ENCODE measurements at regions not wholly inside any gene's neighbourhood (a gene's known extent, or its start where the extent isn't known, plus 50 kb on each side); places are given as distances from the start of the nearest gene placed in this dataset.

DNA sequence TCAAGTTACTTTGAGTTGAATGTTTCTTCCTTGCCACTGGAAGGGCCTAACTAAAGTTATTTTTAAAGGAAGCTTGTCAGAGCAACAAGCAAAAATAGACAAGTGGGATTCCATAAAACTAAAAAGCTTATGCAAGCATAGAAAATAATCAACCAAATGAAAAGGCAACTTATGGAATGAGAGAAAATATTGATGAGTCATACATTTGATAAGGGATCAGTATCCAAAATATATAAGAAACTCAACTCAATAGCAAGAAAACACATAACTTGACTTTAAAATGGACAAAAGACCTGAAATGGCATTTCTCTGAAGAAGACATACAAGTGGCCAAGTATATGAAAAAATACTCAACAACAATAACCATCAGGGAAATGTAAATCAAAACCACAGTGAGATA lies 264.5 kb upstream of the UBASH3B start:
- Histone ChIP-seq H2AFZ (replicated peaks; ENCODE audit: low read length, poor library complexity) (no peak overlapping the region), H4K5ac (ENCODE audit: low read depth, low read length) (no peak overlapping the region), H4K20me1 (ENCODE audit: insufficient read depth, low read length) (no peaks in the 10 kb centered on the region), H3K4me2 (ENCODE audit: low read depth, low read length) (no peak overlapping the region), H3K4me1 (ENCODE audit: control insufficient read depth, insufficient read depth, low read length) (no peaks in the 10 kb centered on the region), H2BK20ac (ENCODE audit: low read depth, low read length) (no peak overlapping the region), H3K4ac (ENCODE audit: low read depth, low read length) (no peak overlapping the region), H3K36me3 (ENCODE audit: control insufficient read depth, insufficient read depth, low read length) (no peaks in the 10 kb centered on the region), H2BK5ac (ENCODE audit: low read depth, low read length, poor library complexity, severe bottlenecking) (no peak overlapping the region), H2BK15ac (ENCODE audit: low read depth, low read length) (no peak overlapping the region), H3K9ac (ENCODE audit: low read depth, low read length) (no peak overlapping the region), H2AK5ac (ENCODE audit: low read depth, low read length) (no peak overlapping the region), H3K56ac (ENCODE audit: extremely low read depth, insufficient read depth, low read length) (no peak overlapping the region), H3K9me1 (ENCODE audit: insufficient read depth, low read length) (no peaks in the 10 kb centered on the region), H2BK120ac (ENCODE audit: low read depth, low read length) (no peak overlapping the region), H4K91ac (ENCODE audit: insufficient read depth, low read depth, low read length) (no peak overlapping the region), H3K18ac (ENCODE audit: low read depth, low read length) (no peak overlapping the region), H3K9me3 (ENCODE audit: control insufficient read depth, insufficient read depth, low read length) (0 out of 2 replicates have a peak, but pooled peaks cover 1% of the 10 kb centered on the region), H3K4me3 (ENCODE audit: insufficient read depth, low read depth, low read length) (no peak overlapping the region), H3K27me3 (ENCODE audit: control insufficient read depth, insufficient read depth, low read length) (no peaks in the 10 kb centered on the region; the same call in 1 of the 2 replicates), H3K14ac (replicated peaks; ENCODE audit: low read depth, low read length) (no peak overlapping the region), H4K8ac (ENCODE audit: low read depth in 2 of 2, low read length in 2 of 2) (no peak overlapping the region), H3K23ac (ENCODE audit: low read depth, low read length) (no peak overlapping the region), H3K79me1 (ENCODE audit: low read depth in 1 of 2, low read length in 2 of 2) (no peaks in the 10 kb centered on the region), H3K27ac (ENCODE audit: insufficient read depth, low read length) (no peak overlapping the region), H2AK9ac (replicated peaks; ENCODE audit: low read depth, low read length, poor library complexity) (no peak overlapping the region)
- ATAC-seq (ENCODE audit: low read depth) = no peak
- ChIA-PET CTCF (interaction anchor here (1.4 kb wide), 1 partner anchor 14 kb away, joined by 7 read pairs; no protein-coding TSS in a partner anchor), POLR2A (ENCODE audit: unreplicated experiment) (no interaction called here)
- TF ChIP-seq MAFK (IDR thresholded peaks at IDR 0.05; ENCODE audit: low read depth, low read length) = peak; percentile 45
- TF ChIP-seq RAD21 (IDR thresholded peaks at IDR 0.05; ENCODE audit: low read length) = no peak
- no peak for TF ChIP-seq RCOR1 (IDR thresholded peaks at IDR 0.05; ENCODE audit: insufficient replicate concordance, low read length)
- TF ChIP-seq CHD1 (IDR thresholded peaks at IDR 0.05; ENCODE audit: low read depth, low read length) = no peak
- TF ChIP-seq, protein P1, sequence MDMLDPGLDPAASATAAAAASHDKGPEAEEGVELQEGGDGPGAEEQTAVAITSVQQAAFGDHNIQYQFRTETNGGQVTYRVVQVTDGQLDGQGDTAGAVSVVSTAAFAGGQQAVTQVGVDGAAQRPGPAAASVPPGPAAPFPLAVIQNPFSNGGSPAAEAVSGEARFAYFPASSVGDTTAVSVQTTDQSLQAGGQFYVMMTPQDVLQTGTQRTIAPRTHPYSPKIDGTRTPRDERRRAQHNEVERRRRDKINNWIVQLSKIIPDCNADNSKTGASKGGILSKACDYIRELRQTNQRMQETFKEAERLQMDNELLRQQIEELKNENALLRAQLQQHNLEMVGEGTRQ (IDR thresholded peaks at IDR 0.05; ENCODE audit: low read depth, low read length) = no peak
- TF ChIP-seq SMC3 (IDR thresholded peaks at IDR 0.05; ENCODE audit: low read depth, low read length) = no peak
- no peak for TF ChIP-seq FOS (IDR thresholded peaks at IDR 0.05; ENCODE audit: low read depth, low read length)
- no peak for TF ChIP-seq RFX5 (IDR thresholded peaks at IDR 0.05; ENCODE audit: low read depth, low read length)
- TF ChIP-seq NFE2L2 (IDR thresholded peaks at IDR 0.05; ENCODE audit: low read depth, low read length) = peak; percentile 38; the same call in 1 of the 2 replicates
- TF ChIP-seq CEBPB (IDR thresholded peaks at IDR 0.05; ENCODE audit: low read depth, low read length) = no peak
- no peak for TF ChIP-seq MAZ (IDR thresholded peaks at IDR 0.05; ENCODE audit: borderline replicate concordance, low read depth, low read length)
- no TSS peak for BruUV-seq (replicated peaks)
- in situ Hi-C loops (cut with MboI; ENCODE audit: low sequenced_read_pairs) = no loop called here
- dilution Hi-C loops (cut with HindIII; ENCODE audit: low sequenced_read_pairs, unreplicated experiment) = no loop called here
- DNase-seq = no peak
- intact Hi-C loops (cut with micrococcal nuclease) = no loop called here
